KMS-11 (cell line): ENCODE measurements at regions not wholly inside any gene's neighbourhood (a gene's known extent, or its start where the extent isn't known, plus 50 kb on each side); places are given as distances from the start of the nearest gene placed in this dataset.

Source experiments
- H2AFZ ChIP-seq: fragments of 200-600 bp; sonication (generic); 2 replicates; pipeline ENCODE4 v1.6.1; 2016; ENCODE audit warnings: antibody characterized with exemption, mixed run types, low read depth
- H3K27ac ChIP-seq: fragments of 200-600 bp; sonication (generic); 2 replicates; pipeline ENCODE4 v1.6.1; 2016; ENCODE audit warnings: mild to moderate bottlenecking, mixed run types
- H3K27me3 ChIP-seq: fragments of 200-600 bp; sonication (generic); 2 replicates; pipeline ENCODE4 v1.6.1; 2017; ENCODE audit warnings: mild to moderate bottlenecking, low read depth, mixed run types, moderate library complexity; ENCODE audit not compliant: insufficient read depth
- H3K36me3 ChIP-seq: fragments of 200-600 bp; sonication (generic); 2 replicates; pipeline ENCODE4 v1.6.1; 2017; ENCODE audit warnings: mild to moderate bottlenecking, mixed run types; ENCODE audit not compliant: insufficient read depth
- H3K4me1 ChIP-seq: fragments of 200-600 bp; sonication (generic); 2 replicates; pipeline ENCODE4 v1.6.1; 2016; ENCODE audit warnings: mild to moderate bottlenecking, low read depth, mixed run types; ENCODE audit not compliant: poor library complexity, severe bottlenecking
- H3K4me2 ChIP-seq: fragments of 200-600 bp; sonication (generic); 2 replicates; pipeline ENCODE4 v1.7.0; 2016; ENCODE audit warnings: mild to moderate bottlenecking, mixed run types
- H3K4me3 ChIP-seq: fragments of 200-600 bp; sonication (generic); IDR thresholded peaks from 2 replicates; pipeline ENCODE4 v1.6.1; 2017; ENCODE audit warnings: low read depth, low read length, mixed read lengths; ENCODE audit not compliant: insufficient read depth
- H3K79me2 ChIP-seq: fragments of 200-600 bp; sonication (generic); 2 replicates; pipeline ENCODE4 v1.6.1; 2016; ENCODE audit warnings: low read depth, mixed run types; ENCODE audit not compliant: insufficient read depth
- H3K9ac ChIP-seq: fragments of 200-600 bp; sonication (generic); 2 replicates; pipeline ENCODE4 v1.6.1; 2016; ENCODE audit warnings: mild to moderate bottlenecking, mixed run types
- H4K20me1 ChIP-seq: fragments of 200-600 bp; sonication (generic); 2 replicates; pipeline ENCODE4 v1.6.1; 2016; ENCODE audit warnings: mild to moderate bottlenecking, mixed run types; ENCODE audit not compliant: insufficient read depth
- TF ChIP-seq, protein P1 (sequence below): fragments of 200-600 bp; sonication (generic); conservative IDR thresholded peaks from 2 replicates; pipeline ENCODE4 v1.6.1; 2017; ENCODE audit warnings: low read depth, mild to moderate bottlenecking, antibody characterized with exemption, low read length, moderate library complexity, mixed read lengths

DNA sequence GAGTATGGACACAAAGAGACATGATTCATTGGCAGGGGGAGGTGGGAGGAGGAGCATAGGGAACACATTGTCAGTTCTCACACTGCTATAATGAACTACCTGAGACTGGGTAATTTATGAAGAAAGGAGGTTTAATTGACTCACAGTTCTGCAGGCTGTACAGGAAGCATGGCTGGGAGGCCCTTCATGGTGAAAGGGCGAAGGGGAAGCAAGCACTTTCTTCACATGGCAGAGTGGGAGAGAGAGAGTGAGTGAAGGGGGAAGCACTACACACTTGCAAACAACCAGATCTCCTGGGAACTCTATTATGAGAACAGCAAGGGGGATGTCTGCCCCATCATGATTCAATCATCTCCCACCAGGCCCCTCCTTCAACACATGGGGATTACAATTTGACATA is 391.8 kb downstream of the BMP4 start:
- TF ChIP-seq, protein P1, sequence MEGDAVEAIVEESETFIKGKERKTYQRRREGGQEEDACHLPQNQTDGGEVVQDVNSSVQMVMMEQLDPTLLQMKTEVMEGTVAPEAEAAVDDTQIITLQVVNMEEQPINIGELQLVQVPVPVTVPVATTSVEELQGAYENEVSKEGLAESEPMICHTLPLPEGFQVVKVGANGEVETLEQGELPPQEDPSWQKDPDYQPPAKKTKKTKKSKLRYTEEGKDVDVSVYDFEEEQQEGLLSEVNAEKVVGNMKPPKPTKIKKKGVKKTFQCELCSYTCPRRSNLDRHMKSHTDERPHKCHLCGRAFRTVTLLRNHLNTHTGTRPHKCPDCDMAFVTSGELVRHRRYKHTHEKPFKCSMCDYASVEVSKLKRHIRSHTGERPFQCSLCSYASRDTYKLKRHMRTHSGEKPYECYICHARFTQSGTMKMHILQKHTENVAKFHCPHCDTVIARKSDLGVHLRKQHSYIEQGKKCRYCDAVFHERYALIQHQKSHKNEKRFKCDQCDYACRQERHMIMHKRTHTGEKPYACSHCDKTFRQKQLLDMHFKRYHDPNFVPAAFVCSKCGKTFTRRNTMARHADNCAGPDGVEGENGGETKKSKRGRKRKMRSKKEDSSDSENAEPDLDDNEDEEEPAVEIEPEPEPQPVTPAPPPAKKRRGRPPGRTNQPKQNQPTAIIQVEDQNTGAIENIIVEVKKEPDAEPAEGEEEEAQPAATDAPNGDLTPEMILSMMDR = no peak
- H3K79me2 ChIP-seq = no peaks in the 10 kb centered on the region

DNA sequence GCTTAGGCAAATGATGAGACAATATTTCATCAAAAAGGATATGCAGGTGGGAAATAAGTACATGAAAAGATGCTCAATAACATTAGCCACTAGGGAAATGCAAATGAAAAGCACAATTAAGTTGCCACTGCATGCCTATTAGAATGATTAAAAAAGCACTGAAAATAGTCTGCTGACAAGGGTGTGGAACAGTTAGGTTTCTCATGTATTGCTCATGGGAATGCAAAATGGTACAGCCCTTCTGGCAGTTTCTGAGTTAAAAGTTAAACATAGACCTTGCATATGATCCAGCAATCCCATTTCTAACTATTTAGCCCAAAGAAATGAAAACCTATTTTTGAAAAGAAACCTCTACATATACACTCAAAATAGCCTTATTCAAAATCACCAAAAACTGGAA is 393.0 kb downstream of the BMP4 start:
- Histone ChIP-seq H3K36me3 (no peaks in the 10 kb centered on the region), H3K4me1 (no peaks in the 10 kb centered on the region), H3K4me2 (no peak overlapping the region), H4K20me1 (no peaks in the 10 kb centered on the region), H3K79me2 (no peaks in the 10 kb centered on the region), H3K27ac (no peak overlapping the region), H3K9ac (no peak overlapping the region), H3K27me3 (no peaks in the 10 kb centered on the region), H3K4me3 (no peak overlapping the region), H2AFZ (no peak overlapping the region)
- TF ChIP-seq, protein P1 = no peak

More for the DNA sequence above, 391.8 kb downstream of the BMP4 start:
- H3K9ac ChIP-seq = no peak overlapping the region
- no peak overlapping the region for H2AFZ ChIP-seq
- no peaks in the 10 kb centered on the region for H3K27me3 ChIP-seq
- no peak overlapping the region for H3K4me3 ChIP-seq
- H4K20me1 ChIP-seq = no peaks in the 10 kb centered on the region
- H3K36me3 ChIP-seq = no peaks in the 10 kb centered on the region
- no peak overlapping the region for H3K27ac ChIP-seq
- H3K4me2 ChIP-seq = no peak overlapping the region
- no peaks in the 10 kb centered on the region for H3K4me1 ChIP-seq

DNA sequence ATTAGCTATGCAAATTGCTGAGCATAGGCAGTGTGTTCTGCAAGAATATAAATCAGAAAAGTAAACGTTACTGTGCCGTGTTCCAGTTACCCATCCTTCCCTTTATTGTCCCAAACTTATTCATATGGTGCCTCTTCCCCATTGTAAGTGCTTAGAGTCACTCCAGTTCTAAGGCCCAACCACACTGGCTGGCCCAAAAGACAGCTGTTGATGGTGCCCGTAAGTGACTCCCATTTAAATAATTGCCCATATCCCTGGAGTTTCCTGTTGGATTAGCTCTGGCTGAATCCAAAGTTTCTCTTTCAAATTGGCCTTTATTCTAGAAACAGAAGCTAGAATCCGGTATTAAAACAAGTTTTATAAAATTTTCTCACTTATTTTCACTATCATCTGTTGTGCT is 400.1 kb upstream of the DDHD1 start:
- no peaks in the 10 kb centered on the region for H3K79me2 ChIP-seq
- H3K27me3 ChIP-seq = no peaks in the 10 kb centered on the region
- TF ChIP-seq, protein P1 = no peak
- H3K27ac ChIP-seq = no peak overlapping the region
- no peak overlapping the region for H3K4me3 ChIP-seq
- H2AFZ ChIP-seq = no peak overlapping the region
- H3K9ac ChIP-seq = no peak overlapping the region
- H3K4me1 ChIP-seq = no peaks in the 10 kb centered on the region
- H4K20me1 ChIP-seq = no peaks in the 10 kb centered on the region
- no peaks in the 10 kb centered on the region for H3K36me3 ChIP-seq
- H3K4me2 ChIP-seq = no peak overlapping the region

DNA sequence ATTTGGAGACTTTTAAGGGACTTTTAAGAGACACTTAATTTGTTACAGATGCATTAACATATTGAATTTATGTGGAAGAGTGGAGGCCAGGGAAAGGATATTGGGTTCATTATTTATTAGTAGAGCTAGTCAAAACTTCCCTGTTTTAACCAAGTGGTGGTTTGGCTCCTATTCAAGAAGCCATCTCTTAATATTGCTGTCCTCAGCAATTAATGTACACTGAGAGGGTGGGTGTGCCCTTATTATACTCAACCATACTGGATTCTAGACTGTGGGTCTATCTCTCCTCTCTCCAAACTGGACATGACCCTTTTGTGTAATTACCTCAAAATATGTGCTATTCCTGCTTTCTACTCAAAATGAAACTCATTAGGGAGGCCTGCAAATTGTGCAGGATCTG is 398.7 kb upstream of the DDHD1 start:
- Histone ChIP-seq H3K27ac (no peak overlapping the region), H2AFZ (no peak overlapping the region), H3K36me3 (no peaks in the 10 kb centered on the region), H3K4me1 (no peaks in the 10 kb centered on the region), H3K79me2 (no peaks in the 10 kb centered on the region), H3K27me3 (no peaks in the 10 kb centered on the region), H3K9ac (no peak overlapping the region), H3K4me2 (no peak overlapping the region), H4K20me1 (no peaks in the 10 kb centered on the region), H3K4me3 (no peak overlapping the region)
- TF ChIP-seq, protein P1 = no peak
